ENCODE measurements at regions not wholly inside any gene's neighbourhood (a gene's known extent, or its start where the extent isn't known, plus 50 kb on each side); places are given as distances from the start of the nearest gene placed in this dataset.

GRCh38 chr10:107689323-107689722 lies 524.8 kb upstream of the SORCS1 start:
- TF ChIP-seq, protein P1, sequence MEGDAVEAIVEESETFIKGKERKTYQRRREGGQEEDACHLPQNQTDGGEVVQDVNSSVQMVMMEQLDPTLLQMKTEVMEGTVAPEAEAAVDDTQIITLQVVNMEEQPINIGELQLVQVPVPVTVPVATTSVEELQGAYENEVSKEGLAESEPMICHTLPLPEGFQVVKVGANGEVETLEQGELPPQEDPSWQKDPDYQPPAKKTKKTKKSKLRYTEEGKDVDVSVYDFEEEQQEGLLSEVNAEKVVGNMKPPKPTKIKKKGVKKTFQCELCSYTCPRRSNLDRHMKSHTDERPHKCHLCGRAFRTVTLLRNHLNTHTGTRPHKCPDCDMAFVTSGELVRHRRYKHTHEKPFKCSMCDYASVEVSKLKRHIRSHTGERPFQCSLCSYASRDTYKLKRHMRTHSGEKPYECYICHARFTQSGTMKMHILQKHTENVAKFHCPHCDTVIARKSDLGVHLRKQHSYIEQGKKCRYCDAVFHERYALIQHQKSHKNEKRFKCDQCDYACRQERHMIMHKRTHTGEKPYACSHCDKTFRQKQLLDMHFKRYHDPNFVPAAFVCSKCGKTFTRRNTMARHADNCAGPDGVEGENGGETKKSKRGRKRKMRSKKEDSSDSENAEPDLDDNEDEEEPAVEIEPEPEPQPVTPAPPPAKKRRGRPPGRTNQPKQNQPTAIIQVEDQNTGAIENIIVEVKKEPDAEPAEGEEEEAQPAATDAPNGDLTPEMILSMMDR (IDR thresholded peaks at IDR 0.05): no peak

GRCh38 chr10:107687701-107688100 lies 523.2 kb upstream of the SORCS1 start:
- TF ChIP-seq, protein P1 (IDR thresholded peaks at IDR 0.05): no peak

DNA sequence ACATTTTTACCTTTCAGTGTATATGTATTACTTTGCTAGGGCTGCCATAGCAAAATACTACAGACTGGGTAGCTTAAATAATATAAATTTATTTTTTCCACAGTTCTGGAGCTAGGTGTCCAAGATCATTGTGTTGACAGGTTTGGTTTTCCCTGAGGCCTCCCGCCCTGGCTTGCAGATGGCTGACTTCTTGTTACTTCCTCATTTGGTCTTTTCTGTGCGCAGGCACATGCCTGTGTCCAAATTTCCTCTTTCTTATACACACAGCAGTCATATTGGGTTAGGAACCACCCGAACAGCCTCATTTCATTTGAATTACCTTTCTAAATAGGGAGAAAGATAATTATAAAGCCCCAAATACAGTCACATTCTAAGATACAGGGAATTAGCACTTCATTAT lies 521.6 kb upstream of the SORCS1 start:
- TF ChIP-seq, protein P1 (IDR thresholded peaks at IDR 0.05): no peak

DNA sequence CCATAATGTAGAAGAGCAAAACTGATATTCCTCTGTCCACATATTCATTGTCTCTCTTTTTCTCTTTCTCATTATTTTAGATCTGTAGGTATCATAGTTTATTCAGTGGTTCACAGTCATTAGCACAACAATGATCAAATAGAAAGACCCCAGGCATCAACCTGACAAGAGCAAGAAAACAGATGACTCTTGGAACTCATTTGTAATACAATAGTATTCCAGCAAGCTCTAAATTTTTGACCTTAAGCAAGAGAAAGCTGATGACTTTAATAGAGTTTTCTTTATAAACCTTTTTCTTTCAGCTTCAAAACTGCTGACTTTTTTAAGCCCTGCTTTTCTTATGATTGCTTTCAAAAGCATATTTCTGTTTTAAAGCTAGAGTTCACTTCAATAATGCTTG lies 507.5 kb upstream of the SORCS1 start:
- TF ChIP-seq, protein P1 (IDR thresholded peaks at IDR 0.05): no peak

DNA sequence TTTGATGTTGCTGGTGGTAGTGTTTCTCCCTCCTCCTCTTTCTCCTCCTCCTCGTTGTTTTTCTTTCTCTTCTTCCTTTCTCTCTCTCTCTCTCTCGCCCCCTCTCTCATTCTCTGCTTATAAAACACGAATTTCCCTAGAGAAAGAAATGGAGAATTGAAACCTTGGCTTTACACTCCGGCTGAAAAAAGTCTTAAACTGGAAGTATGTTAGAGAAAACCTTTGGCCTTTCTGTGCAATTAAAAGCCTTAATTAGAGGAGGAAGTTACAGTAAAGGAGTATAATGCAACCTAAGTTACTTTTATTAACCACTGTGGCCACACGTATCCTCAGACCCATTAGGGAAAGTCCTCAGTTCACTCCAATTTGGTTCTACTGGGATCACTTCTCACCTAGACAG lies 501.7 kb upstream of the SORCS1 start:
- TF ChIP-seq, protein P1 (IDR thresholded peaks at IDR 0.05): no peak

DNA sequence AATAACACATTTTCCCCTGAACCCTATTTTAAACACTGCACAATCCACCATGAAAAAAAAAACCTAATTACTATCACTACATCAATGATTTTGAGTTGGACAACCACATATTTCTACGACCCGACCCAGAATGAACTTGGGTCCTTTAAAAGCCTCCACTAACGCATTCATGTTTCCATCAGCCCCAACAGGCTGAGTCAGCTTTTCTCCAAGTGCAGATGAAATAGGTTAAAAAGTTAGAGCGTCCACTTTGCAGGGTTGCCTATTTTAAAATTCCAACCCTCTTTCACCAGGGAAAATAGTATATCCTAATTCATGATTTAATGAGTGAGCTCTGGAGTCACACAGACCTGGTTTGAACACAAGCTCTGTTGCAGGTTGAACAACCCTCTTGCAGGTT lies 501.0 kb upstream of the SORCS1 start:
- TF ChIP-seq, protein P1 (IDR thresholded peaks at IDR 0.05): no peak

GRCh38 chr10:107657851-107658250 lies 493.3 kb upstream of the SORCS1 start:
- TF ChIP-seq, protein P1 (IDR thresholded peaks at IDR 0.05): no peak

DNA sequence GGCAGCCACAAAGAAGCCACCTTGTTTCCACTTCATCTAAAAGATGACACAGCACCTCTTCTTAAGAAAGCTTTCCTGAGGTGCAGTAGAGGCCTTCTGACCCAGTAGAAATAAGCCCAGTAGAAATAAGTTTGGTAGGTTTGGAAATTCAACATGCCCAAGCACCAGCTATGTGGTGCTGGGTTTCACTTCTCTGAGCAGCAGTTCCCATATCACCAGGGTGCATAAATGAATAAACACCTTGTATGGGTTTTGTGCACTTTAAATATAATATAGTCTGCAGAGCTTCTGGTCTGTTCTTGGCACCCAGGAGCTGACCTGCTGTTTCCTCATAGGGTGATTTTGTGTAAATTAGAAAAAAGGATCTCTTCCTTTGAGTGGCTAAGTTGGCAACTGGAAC lies 492.4 kb upstream of the SORCS1 start:
- TF ChIP-seq, protein P1 (IDR thresholded peaks at IDR 0.05): no peak
